GM19043 (cell line): ENCODE measurements at regions not wholly inside any gene's neighbourhood (a gene's known extent, or its start where the extent isn't known, plus 50 kb on each side); places are given as distances from the start of the nearest gene placed in this dataset.

Experiments
- ATAC-seq: cut with Tn5 transposase; IDR thresholded peaks from one replicate; pipeline ENCODE4 v1.9.1; 2021; ENCODE audit warnings: low read depth; ENCODE audit not compliant: unreplicated experiment

DNA sequence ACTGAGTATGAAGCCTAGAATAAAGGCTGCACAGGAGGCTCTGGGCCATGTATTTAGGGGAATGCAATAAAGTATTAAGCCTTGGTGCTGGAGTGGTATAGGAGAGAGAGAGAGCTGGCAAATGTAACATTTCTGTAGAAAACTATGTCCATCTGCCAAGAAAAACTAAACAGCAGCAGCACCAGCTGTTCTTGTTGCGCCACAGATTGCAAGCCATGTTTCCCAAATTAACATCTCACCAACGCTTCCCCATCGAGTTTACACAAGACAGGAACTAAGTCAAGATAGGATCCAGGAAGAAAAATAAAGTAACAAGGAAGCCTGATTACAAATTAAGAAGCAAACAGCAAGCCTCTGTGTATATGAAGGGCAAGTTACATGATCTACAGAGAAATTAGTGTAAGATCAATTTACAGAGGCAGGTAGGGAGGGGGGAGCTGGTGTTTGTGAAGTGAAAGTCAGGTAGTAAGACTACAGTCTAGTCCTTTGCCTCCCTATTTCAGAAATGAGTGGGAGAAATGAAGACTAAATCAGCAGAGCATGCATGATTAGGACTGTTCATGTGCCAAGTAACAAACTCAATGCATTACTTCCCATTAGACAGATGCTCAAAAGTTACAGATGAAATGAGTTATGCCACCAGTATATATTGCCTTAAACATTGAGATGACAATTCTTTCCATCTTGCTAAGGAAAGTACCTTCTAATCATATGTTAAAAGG lies 900.5 kb downstream of the EPHA3 start:
- ATAC-seq, result no peak

DNA sequence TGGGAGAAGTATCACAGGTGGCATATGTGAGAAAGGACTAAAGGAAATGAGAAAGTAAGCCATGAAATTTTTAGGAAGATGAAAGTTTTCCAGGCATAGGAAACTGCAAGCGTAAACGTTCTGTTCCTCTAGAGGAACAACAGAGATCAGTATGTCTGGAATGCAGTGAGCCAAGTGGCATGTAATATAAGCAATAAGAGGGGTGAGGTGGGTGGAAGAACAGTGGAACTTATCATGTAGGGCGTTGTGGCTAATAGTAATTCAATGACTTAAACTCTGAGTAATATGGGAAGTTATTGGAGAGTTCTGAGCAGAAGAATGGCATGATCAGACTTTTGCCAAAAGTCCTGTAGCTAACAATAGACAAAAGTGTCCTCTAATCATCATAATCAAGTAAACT lies 902.9 kb downstream of the EPHA3 start:
- no peak for ATAC-seq

DNA sequence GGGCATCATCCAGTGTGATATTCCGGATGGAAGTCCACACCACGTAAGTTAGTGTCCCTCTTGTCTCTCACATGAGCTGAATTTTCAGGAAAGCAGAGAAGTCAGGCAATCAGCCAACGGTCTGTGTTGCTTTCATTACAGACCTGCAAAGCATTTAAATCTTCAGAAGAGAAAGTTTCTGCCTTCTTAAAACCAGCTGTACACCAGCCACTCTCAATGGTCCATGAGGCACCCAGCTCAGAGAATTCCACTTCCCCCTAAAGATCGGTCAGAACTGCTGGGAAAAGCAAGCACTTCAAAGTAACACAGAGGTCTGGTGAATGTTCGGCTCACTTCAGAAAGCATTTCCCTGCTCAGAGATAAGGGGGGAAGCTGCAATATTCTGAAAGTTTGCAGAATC lies 903.7 kb downstream of the EPHA3 start:
- ATAC-seq, result no peak

DNA sequence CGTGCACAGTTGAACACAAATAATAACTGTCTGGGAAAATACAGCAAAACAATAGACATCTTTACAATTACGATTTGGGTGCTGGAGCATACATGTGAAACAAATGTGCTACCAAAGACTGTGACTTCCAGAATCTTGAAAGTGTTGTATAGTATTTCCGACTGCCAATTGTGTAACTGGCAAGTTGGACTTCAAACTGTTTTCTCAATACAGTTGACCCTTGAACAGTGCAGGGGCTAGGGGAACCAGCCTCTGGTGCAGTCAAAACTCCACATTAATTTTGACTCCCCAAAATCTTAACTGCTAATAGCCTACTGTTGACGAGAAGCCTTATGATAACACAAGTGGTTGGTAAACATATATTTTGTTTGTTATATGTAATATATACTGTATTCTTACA lies 904.2 kb downstream of the EPHA3 start:
- ATAC-seq, result no peak

DNA sequence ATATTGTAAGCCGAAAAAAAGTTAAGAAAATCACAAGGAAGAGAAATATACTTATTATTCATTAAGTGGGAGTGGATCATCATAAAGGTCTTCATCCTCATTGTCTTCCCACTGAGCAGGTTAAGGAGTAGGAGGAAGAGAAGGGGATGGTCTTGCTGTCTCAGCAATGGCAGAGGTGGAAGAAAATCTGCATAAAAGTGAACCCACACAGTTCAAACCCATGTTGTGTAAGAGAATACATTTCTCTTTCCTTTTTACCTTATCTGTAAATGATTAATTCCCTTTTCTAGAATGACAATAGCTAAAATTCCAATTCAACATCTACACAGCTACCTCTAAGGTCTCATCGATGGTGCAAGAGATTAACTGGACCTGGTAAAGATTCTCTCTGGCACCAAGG lies 904.6 kb downstream of the EPHA3 start:
- no peak for ATAC-seq

DNA sequence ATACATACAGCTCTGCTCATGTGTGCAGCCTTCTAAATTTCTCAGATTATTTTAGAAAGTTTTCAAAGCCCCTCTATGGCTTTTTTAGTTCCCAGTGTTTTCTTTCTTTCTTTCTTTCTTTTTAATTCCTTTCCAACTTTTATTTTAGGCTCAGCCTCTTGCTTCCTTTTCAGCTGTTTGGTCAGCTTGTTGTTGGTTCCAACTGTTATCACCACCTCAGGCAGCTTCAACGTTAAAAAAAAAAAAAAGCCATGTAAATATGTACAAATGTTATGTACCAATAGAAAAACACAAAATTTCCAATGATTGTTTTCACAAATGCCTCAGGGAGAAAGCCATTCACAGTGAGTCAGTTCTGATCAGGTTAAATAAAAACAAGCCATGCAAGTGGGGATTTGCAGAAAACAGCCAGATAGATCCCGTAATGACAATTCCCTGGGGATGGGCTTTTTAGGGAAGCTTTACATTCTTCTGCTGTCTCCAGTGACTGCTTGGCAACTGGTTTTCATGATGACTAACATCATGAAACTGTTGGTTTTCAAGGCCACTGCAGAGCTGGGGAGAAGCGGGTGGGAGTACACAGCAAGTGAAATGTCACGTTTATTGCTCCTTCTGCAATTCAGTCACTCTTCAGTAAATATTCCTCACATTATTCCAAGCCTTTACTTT lies 908.4 kb downstream of the EPHA3 start:
- ATAC-seq, result no peak

DNA sequence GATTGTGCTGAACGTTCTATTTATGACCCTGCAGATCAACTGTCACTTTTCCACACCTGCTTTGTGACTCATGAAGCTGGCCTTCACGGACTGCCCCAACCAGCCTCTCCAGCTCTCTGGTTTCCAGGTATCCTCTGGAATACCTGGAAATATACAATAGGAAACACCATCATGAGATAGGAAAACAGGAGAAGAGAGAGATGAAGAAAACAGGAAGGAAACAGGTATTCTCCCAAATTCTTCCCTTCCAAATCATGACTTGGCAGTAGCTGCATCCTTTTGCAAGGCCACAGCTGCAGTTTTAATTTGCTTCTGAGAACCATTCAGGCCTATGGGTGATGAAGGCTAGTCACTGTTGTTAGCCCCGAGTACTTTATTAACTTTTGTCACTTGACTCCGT lies 909.1 kb downstream of the EPHA3 start:
- ATAC-seq, result no peak

DNA sequence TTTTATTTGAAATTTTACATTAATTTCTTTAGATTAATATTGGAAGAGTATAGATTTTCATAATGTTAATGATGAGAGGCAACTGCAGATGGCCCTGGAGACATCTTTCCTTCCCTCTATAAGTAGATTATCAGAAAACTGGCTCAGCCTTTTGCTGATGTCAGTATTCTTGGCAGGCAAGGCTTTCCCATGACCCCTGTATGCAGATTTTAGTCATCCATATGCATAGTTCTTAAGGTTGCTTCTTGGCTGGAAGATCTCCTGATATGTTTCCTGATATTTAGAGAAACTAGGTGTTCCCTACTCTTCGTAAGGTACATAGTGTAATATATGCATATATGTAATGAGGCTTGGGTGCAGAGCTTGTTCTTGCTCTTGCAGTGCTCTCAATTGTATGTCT lies 911.4 kb downstream of the EPHA3 start:
- ATAC-seq, result no peak

DNA sequence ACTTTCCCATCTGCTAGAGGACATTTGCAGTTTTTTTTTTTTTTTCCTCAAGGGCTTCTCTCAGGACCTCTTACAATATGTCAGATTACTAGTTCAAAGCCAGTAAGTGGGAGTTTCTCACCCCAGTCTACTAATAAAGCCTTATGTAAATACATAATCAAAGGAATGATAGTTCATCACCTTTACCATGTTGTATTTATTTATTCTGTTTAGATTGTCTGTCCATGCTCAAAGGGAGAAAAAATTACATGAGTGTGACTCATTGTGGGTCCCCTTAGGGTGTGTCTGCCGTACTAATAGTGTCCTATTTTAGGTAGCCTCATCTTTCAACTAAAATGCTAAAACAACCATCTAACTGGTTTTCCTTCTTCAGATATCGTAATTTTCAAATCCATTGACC lies 917.6 kb downstream of the EPHA3 start:
- no peak for ATAC-seq

DNA sequence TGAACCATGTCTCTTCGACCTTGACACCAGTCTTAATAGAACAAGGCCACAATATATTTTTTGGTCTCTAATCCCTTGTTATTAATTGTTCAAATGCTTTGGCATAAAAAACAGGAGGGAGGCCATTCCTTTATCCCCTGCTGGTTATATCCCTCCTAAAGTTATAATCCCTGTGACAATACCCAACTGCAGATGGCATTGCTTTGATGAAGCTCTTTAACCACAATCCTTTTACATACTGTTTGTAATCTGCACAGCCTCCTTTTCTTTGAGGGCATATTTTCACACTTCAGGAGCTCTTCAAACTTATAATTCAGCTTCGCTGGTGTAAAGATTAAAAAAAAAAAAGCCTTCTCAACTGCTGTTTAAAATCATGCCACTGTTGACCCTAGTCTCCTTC lies 919.0 kb downstream of the EPHA3 start:
- ATAC-seq, result no peak

DNA sequence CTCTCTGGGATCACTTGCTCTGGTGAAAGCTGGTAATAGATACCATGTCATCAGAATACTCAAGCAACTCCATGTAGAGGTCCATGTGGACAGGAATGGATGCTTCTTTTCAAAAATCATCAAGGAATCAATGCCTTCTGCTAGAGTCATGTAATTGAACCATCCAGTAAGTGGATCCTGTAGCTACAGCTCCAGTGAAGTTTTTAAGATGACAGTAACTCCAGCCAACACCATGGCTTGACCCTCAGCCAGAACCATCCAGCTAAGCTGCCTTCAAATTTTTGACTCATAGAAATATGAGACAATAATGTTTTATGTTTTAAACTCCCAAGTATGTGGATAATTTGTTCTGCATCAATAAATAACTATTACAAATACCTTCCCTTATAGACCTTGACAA lies 923.7 kb downstream of the EPHA3 start:
- ATAC-seq, result no peak

DNA sequence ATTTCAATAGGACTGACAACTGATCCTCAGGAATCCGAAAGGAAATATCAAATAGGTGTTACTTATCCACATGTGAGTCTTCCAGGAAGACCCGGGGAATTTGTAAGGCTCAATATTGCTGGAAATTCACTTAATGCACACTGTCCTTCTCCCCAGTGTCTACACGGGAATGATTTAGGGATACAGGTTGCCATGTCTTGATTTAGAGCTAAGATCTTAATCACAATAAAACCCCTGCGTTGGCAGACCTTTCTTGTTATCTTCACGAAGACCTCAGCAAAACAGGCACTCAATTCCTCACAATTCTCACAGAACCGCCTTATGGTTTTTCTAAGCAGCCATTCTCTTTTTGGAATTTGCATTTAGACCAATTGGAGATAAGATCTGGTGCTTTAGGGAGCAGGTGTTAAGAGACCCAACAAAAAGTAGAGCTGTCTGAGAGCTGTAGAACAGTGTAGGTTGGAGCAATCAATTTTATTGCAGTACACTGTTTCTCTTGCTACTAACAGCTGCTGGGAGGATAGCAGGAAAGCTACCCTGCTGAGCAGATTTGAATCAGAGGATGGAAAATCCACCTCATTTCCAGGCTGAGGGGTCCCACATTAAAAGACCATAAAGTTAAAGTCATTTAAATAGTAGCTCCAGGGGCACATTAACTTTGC lies 925.7 kb downstream of the EPHA3 start:
- ATAC-seq, result no peak

DNA sequence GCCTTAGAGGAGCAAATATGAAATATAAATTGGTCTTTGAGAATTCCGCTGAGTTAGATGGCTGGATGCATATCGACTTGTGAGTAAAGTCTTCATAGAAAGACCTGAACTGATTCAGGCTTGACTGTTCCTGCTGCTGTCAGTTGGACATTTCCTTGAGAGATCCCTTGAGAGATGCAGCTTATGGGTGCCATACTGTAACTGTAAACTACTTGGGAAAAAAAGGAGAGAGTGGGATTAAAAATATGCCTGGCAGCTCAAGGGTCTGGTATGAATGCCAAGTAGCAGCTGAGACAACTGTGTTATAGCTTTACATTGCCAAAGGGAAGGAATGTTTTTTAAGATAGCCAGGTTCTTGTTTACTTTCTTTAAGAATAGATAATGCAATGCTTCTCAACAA lies 926.6 kb downstream of the EPHA3 start:
- ATAC-seq, result no peak

DNA sequence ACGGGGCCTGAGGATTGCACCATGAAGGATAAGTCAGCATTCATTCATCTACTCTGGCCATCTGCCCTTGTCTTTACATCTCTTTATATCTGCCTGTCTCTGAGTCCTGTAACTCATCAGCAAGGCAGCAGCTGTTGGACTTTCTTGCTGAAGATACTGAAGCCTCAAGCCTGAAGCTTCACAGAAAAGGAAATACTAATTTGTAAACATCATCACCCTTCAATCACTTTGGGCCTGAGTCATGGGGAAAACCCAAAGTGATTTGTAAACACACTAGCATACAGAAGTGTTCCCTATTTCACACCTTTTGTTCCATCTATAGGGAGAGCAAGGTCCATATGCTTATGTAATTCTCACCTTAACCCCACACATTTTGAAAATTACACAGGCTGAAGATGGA lies 928.2 kb downstream of the EPHA3 start:
- no peak for ATAC-seq

DNA sequence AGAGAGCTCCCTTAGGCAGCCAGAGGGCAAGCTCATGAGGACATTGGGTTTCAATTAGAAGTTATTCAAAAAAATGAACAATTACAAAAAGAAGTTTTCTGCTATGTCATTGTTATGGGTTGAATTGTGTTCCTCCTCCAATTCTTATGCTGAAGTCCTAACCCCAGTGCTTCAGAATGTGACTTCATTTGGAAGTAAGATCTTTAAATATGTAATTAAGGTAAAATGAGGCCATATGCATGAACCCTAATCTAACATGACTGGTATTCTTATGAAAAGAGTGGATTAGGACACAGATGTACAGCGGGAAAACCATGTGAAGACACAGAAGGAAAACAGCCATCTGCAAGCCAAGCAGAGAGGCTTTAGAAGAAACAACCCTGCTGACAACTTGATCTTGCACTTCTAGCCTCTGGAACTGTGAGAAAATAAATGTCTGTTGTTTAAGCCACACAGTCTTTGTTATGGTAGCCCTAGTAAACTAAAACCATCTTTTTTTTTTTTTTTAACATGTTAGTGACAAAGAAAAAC lies 929.6 kb downstream of the EPHA3 start:
- ATAC-seq, result no peak

DNA sequence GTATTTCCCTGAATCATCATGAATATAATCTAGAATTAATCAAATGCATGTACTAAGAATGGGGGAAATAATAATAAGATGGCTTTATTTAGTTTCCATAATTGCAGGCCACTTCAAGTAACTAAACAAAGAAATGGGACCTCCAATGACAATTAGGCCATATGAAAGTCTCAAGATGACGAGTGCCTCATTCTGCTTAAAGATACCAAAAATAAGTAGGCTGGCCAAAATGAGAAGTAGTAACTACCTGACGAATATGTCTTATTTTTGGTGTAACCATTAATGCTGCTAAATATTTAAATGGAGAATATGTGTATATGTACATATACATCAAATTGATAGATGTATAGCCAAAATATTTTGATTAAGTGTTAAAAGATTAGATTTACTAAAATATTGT lies 932.6 kb downstream of the EPHA3 start:
- ATAC-seq, result no peak

DNA sequence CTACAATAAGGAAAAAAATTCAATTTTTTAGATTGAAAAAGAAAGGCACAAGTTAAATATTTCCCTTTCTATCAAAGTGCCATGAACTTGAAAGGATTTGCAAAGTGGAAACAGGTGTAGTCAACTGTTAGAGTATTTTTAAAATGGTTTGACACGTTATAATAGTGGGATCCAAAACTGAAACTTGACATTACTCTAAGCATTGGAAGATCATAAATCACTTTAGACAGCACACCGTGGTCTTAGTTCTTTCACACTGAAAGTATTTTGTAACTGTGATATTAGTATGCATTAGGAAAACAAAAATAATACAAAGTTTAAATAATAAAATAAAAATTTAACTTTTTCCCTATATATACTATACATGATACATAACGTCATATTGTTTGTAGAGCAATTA lies 933.1 kb downstream of the EPHA3 start:
- no peak for ATAC-seq

DNA sequence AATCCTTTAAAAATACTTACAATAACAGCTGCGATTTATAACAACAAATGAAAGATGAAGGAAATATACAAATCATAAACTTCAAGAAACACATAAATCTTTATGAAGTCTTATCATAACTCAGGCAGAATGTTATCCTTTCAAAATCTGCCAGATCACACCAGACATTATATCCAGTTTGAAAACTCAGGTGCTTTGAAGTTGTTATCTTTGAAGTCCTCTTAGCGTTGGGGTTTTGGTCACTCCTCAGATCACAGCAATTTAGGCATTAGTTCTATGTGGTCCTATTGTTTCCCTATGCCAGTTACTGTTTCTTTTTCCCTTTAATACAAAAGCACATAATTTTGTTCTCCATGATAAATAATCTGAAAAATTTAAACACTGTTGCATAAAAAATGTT lies 934.6 kb downstream of the EPHA3 start:
- no peak for ATAC-seq

DNA sequence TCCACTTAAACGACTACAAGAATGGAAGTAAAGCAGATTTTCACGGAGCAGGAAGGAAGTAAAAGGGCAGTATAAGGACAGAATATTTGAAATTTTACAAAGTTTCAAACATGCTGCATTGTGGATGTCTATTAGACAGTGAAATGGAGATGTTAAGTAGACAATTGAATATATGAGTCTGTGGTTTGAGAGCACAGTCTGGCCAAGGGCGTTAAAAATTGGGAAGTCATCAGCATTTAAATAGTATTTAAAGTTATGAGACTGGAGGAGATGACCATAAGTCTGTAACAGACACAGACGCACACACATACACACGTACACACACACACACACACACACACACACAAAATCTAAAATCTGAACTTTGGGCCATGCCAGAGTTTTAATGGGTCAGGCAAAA lies 935.9 kb downstream of the EPHA3 start:
- ATAC-seq, result no peak

DNA sequence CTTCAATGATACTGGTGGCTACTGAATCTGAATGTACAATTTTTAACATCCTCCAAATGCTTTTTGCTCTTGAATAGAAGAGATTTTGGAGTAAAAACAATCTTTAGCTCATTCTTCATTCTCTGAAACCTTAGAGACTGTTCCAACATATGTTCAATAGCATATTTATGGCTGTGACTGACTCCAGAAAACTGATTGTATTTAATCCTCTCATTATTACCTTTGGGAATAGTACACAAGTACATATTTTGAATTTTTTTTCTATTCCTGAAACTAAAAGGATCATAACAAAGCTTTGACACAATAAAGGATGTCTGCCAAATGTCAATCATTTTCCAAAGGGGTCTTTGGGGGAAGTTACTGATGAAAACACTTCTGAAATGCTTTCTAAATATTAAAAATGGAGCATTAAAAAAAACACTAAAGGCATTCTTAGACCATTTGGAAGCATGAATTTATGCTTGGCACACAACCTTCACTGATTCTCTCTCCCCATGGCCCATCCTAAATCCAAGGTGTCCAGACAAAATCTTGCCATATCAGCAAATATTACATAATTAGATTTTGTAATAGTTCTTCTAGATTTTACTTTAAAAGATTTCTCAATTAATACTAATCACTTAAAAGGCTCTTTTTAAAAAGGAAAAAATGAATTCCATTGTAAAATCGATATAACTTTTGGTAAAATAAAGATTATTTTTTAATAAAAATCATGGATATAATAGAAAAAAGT lies 936.8 kb downstream of the EPHA3 start:
- ATAC-seq, result no peak

DNA sequence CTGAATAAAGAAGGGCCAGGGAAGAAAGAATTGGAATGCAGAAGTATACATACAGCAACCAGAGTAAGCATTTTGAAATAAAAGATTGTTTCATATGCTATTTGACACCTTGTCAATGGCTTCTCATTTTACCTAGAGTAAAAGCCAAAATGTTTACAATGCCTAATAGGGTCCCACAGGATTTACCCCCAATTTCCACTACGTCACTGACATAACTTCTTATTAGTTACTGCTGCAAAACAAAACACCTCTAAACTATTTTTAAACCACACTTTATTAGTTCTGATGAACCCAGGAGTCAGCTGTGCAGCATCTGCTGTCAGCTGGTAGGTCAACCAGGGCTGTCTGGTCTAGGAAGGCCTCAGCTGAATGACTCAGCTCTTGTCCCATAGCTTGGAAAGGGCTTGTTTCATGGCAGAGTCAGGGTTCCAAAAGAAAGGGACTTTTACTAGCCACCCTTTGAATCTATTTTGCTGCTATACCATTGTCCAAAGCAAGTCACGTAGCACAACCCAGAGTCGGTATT lies 945.1 kb downstream of the EPHA3 start:
- no peak for ATAC-seq
